Transverse colon (tissue), 4 donors: ENCODE measurements at regions not wholly inside any gene's neighbourhood (a gene's known extent, or its start where the extent isn't known, plus 50 kb on each side); places are given as distances from the start of the nearest gene placed in this dataset.

ENCODE experiments used
- DNase-seq: peaks from one replicate; pipeline ENCODE4 v3.0.0-alpha.2; 2019
- H3K27ac ChIP-seq, 4 donors: fragments of 200-600 bp; sonication (generic); 2 replicates each; pipeline ENCODE4 v1.5.1; 2016 to 2018; ENCODE audit warnings: inconsistent platforms in 4 of 4
- H3K27me3 ChIP-seq: fragments of 200-600 bp; sonication (generic); 2 replicates; pipeline ENCODE4 v1.5.1; 2017; ENCODE audit warnings: inconsistent platforms
- H3K36me3 ChIP-seq, 4 donors: fragments of 200-600 bp; sonication (generic); 2 replicates each; pipeline ENCODE4 v1.5.1; 2017 to 2019; ENCODE audit warnings: inconsistent platforms in 4 of 4
- H3K4me1 ChIP-seq, 4 donors: fragments of 200-600 bp; sonication (generic); 2 replicates each; pipeline ENCODE4 v1.5.1; 2017 to 2020; ENCODE audit warnings: inconsistent platforms in 4 of 4
- H3K4me3 ChIP-seq, 4 donors: fragments of 200-600 bp; sonication (generic); 1 replicate in 1 of 4; 2 replicates in 3 of 4; pipeline versions ENCODE4 v1.5.1 to v1.6.1; 2017 to 2019; ENCODE audit warnings: inconsistent platforms in 4 of 4
- H3K9me3 ChIP-seq, 2 donors: fragments of 200-600 bp; sonication (generic); 2 replicates each; pipeline ENCODE4 v1.5.1; 2017 to 2019; ENCODE audit warnings: inconsistent platforms in 2 of 2
- EP300 ChIP-seq: sonication (generic); formaldehyde crosslinking; IDR thresholded peaks from one replicate; pipeline ENCODE4 v1.6.1; 2017; ENCODE audit warnings: antibody characterized with exemption, low read depth
- POLR2A ChIP-seq: fragments of 450-650 bp; IDR thresholded peaks from one replicate; pipeline ENCODE4 v1.6.1; 2016; ENCODE audit warnings: antibody characterized with exemption, mild to moderate bottlenecking, moderate library complexity
- POLR2AphosphoS5 ChIP-seq, 3 donors: sonication (generic); formaldehyde crosslinking; IDR thresholded peaks; one replicate each; pipeline ENCODE4 v1.6.1; 2016; ENCODE audit warnings: antibody characterized with exemption in 3 of 3
- WGBS, 2 donors: methylation state at CpG; one replicate each; pipeline ENCODE4 v1.1.5; 2018; ENCODE audit warnings: low coverage in 1 of 2; 5-methylcytosine and 5-hydroxymethylcytosine counted together
- in situ Hi-C, 4 donors: fragments of 200-750 bp; cut with MboI; loops; one replicate each; pipeline versions ENCODE4 v1.15.0 to v1.15.1; 2017; ENCODE audit warnings: low sequenced_read_pairs in 3 of 4, low pct_ligation_motif_present in 1 of 4, low pct_unique_long_range_greater_than_20kb in 1 of 4
- intact Hi-C: fragments of 100-400 bp; cut with DNase I; formaldehyde crosslinking; loops from one replicate; pipeline ENCODE4 v1.15.1; 2023; ENCODE audit warnings: low total_unique reads
- TF ChIP-seq, protein P1 (sequence below), 5 experiments: fragments of 200-600 bp in 3 of 5; fragments of 450-650 bp in 2 of 5; sonication (generic) in 3 of 5; IDR thresholded peaks; 1 replicate in 2 of 5; 2 replicates in 3 of 5; pipeline ENCODE4 v1.5.1; 2016 to 2017; ENCODE audit warnings: antibody characterized with exemption in 5 of 5, inconsistent platforms in 3 of 5, mild to moderate bottlenecking in 2 of 5, moderate library complexity in 1 of 5

DNA sequence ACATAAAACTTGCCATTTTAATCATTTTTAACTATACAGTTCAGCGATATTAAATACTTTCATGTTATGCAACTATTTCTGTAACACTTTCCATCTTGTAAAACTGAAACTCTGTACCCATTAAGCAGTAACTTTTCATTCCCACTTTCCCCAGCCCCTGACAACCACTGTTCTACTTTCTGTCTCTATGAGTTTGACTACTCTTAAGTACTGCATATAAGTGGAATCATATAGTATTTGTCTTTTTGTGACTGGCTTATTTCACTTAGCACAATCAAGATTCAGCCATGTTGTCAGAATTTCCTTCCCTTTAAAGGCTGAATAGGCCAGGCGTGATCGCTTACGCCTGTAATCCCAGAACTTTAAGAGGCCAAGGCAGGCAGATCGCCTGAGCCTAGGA lies 56.2 kb downstream of the ARHGAP35 start:
- in situ Hi-C loops = no loop called here
- Histone ChIP-seq H3K9me3 (no peaks in the 10 kb centered on the region), H3K27ac (no peak overlapping the region), H3K4me1 (peaks cover 16 to 37% (median 25%) of the 10 kb centered on the region in 4 donors), H3K4me3 (no peak overlapping the region), H3K27me3 (no peaks in the 10 kb centered on the region), H3K36me3 (peaks cover 0 to 21% (median 4%) of the 10 kb centered on the region in 4 donors)
- 14 to 79% methylated on average over 1 to 5 of the region's 5 CpGs for WGBS, 2 donors
- intact Hi-C loops = no loop called here
- DNase-seq = no peak
- TF ChIP-seq POLR2A = no peak
- TF ChIP-seq POLR2AphosphoS5 (IDR thresholded peaks at IDR 0.05) = no peak
- TF ChIP-seq EP300 = no peak
- TF ChIP-seq, protein P1, sequence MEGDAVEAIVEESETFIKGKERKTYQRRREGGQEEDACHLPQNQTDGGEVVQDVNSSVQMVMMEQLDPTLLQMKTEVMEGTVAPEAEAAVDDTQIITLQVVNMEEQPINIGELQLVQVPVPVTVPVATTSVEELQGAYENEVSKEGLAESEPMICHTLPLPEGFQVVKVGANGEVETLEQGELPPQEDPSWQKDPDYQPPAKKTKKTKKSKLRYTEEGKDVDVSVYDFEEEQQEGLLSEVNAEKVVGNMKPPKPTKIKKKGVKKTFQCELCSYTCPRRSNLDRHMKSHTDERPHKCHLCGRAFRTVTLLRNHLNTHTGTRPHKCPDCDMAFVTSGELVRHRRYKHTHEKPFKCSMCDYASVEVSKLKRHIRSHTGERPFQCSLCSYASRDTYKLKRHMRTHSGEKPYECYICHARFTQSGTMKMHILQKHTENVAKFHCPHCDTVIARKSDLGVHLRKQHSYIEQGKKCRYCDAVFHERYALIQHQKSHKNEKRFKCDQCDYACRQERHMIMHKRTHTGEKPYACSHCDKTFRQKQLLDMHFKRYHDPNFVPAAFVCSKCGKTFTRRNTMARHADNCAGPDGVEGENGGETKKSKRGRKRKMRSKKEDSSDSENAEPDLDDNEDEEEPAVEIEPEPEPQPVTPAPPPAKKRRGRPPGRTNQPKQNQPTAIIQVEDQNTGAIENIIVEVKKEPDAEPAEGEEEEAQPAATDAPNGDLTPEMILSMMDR (IDR thresholded peaks at IDR 0.05) = no peak

DNA sequence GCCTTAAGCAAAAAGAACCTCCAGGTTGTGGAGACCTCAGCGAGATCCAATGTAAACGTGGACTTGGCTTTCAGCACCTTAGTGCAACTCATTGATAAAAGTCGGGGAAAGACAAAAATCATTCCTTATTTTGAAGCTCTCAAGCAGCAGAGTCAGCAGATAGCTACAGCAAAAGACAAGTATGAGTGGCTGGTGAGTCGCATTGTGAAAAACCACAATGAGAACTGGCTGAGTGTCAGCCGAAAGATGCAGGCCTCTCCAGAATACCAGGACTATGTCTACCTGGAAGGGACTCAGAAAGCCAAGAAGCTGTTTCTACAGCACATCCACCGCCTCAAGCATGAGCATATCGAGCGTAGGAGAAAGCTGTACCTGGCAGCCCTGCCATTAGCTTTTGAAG lies 58.5 kb downstream of the ARHGAP35 start:
- no peak overlapping the region for H3K4me3 ChIP-seq
- H3K36me3 ChIP-seq = peaks cover 0 to 21% (median 4%) of the 10 kb centered on the region in 4 donors
- H3K27ac ChIP-seq = no peak overlapping the region
- in situ Hi-C loops = no loop called here
- H3K4me1 ChIP-seq = peaks cover 4 to 33% (median 21%) of the 10 kb centered on the region in 4 donors
- H3K9me3 ChIP-seq = no peaks in the 10 kb centered on the region
- intact Hi-C loops = no loop called here
- DNase-seq = no peak
- TF ChIP-seq POLR2AphosphoS5 (IDR thresholded peaks at IDR 0.05) (no peak), EP300 (no peak)
- H3K27me3 ChIP-seq = no peaks in the 10 kb centered on the region
- 90 to 93% methylated on average over 7 to 8 of the region's 8 CpGs for WGBS, 2 donors

- H3K4me3 ChIP-seq = no peak overlapping the region
- no peak overlapping the region for H3K27ac ChIP-seq
- in situ Hi-C loops = no loop called here
- H3K36me3 ChIP-seq = peaks cover 0 to 21% (median 4%) of the 10 kb centered on the region in 4 donors
- no peaks in the 10 kb centered on the region for H3K9me3 ChIP-seq
- WGBS, 2 donors = 92 to 98% methylated on average over 7 to 14 of the region's 14 CpGs
- intact Hi-C loops = no loop called here
- peaks cover 14 to 33% (median 25%) of the 10 kb centered on the region in 4 donors for H3K4me1 ChIP-seq
- DNase-seq = no peak
- no peaks in the 10 kb centered on the region for H3K27me3 ChIP-seq
- TF ChIP-seq POLR2AphosphoS5 (IDR thresholded peaks at IDR 0.05) (no peak), EP300 (no peak), POLR2A (no peak)
- TF ChIP-seq, protein P1 (IDR thresholded peaks at IDR 0.05) = no peak
Observed at GRCh38 chr19:46920362-46920761, 59.6 kb downstream of the ARHGAP35 start.

DNA sequence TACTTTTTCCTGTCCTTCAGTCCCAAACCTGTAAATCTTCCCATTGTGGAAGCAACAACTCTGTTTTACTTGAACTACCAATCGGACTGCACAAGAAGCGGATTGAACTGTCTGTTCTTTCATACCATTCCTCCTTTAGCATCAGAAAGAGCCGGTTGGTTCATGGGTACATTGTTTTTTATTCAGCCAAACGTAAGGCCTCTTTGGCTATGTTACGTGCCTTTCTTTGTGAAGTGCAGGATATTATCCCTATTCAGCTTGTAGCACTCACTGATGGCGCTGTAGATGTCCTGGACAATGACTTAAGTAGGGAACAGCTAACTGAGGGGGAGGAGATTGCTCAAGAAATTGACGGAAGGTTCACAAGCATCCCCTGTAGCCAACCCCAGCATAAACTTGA lies 60.3 kb downstream of the ARHGAP35 start:
- Histone ChIP-seq H3K9me3 (no peaks in the 10 kb centered on the region), H3K27ac (no peak overlapping the region), H3K4me3 (no peak overlapping the region), H3K27me3 (no peaks in the 10 kb centered on the region), H3K36me3 (peaks cover 0 to 21% (median 4%) of the 10 kb centered on the region in 4 donors), H3K4me1 (peaks cover 22 to 34% (median 28%) of the 10 kb centered on the region in 4 donors)
- in situ Hi-C loops (no loop called here), intact Hi-C loops (no loop called here)
- TF ChIP-seq, protein P1 (IDR thresholded peaks at IDR 0.05) = no peak
- TF ChIP-seq EP300 (no peak), POLR2AphosphoS5 (IDR thresholded peaks at IDR 0.05) (no peak), POLR2A (no peak)
- 99 to 100% methylated on average over 6 to 7 of the region's 7 CpGs for WGBS, 2 donors
- DNase-seq = no peak

- Histone ChIP-seq H3K4me3 (no peak overlapping the region), H3K27me3 (no peaks in the 10 kb centered on the region), H3K36me3 (peaks cover 0 to 21% (median 4%) of the 10 kb centered on the region in 4 donors), H3K27ac (no peak overlapping the region), H3K4me1 (peaks cover 23 to 42% (median 34%) of the 10 kb centered on the region in 4 donors), H3K9me3 (no peaks in the 10 kb centered on the region)
- in situ Hi-C loops = no loop called here
- 94 to 97% methylated on average over 2 to 3 of the region's 3 CpGs for WGBS, 2 donors
- intact Hi-C loops = no loop called here
- DNase-seq = no peak
- TF ChIP-seq EP300 (no peak), POLR2A (no peak), POLR2AphosphoS5 (IDR thresholded peaks at IDR 0.05) (no peak)
- TF ChIP-seq, protein P1 (IDR thresholded peaks at IDR 0.05) = no peak
Observed at GRCh38 chr19:46922465-46922864, 61.7 kb downstream of the ARHGAP35 start.
